ENCODE measurements at regions not wholly inside any gene's neighbourhood (a gene's known extent, or its start where the extent isn't known, plus 50 kb on each side); places are given as distances from the start of the nearest gene placed in this dataset.
"Not testable (repeated sequence)": the region's sequence is repeated elsewhere in the genome, so short reads cannot be mapped to it uniquely, and the experiment has no call there.

DNA sequence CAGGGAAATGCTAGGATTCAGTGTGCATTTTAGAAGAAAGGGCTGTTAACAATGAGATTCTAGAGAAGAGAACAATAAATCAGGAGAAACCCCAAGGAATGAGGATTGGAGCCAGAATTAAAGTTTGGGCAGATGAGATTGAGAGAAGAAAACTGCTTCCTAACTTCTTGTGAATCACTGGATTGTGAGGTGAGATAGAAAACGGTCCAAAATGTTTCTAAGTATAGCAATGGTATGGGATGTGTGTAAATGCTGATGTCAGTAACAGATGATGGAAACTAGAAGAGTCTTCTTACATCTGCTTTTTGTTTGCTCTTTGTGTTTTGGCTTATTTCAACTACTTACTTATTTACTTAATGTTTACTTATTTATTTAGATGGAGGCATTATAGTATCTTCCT is 123.0 kb downstream of the KCNJ2 start:
- TF ChIP-seq STAT1 (IDR thresholded peaks at IDR 0.05; ENCODE audit: unreplicated experiment) (no peak), POLR2AphosphoS5 (IDR thresholded peaks at IDR 0.05; ENCODE audit: low read depth) (no peak), ZNF331 (CRISPR knock-in tag; IDR thresholded peaks at IDR 0.05; ENCODE audit: low read depth) (no peak), JUNB (IDR thresholded peaks at IDR 0.05; ENCODE audit: unreplicated experiment) (no peak), EZH2 (IDR thresholded peaks at IDR 0.05; ENCODE audit: low read depth, unreplicated experiment) (no peak), EZH2phosphoT487 (IDR thresholded peaks at IDR 0.05; ENCODE audit: unreplicated experiment) (no peak)
- TF ChIP-seq, protein P1, sequence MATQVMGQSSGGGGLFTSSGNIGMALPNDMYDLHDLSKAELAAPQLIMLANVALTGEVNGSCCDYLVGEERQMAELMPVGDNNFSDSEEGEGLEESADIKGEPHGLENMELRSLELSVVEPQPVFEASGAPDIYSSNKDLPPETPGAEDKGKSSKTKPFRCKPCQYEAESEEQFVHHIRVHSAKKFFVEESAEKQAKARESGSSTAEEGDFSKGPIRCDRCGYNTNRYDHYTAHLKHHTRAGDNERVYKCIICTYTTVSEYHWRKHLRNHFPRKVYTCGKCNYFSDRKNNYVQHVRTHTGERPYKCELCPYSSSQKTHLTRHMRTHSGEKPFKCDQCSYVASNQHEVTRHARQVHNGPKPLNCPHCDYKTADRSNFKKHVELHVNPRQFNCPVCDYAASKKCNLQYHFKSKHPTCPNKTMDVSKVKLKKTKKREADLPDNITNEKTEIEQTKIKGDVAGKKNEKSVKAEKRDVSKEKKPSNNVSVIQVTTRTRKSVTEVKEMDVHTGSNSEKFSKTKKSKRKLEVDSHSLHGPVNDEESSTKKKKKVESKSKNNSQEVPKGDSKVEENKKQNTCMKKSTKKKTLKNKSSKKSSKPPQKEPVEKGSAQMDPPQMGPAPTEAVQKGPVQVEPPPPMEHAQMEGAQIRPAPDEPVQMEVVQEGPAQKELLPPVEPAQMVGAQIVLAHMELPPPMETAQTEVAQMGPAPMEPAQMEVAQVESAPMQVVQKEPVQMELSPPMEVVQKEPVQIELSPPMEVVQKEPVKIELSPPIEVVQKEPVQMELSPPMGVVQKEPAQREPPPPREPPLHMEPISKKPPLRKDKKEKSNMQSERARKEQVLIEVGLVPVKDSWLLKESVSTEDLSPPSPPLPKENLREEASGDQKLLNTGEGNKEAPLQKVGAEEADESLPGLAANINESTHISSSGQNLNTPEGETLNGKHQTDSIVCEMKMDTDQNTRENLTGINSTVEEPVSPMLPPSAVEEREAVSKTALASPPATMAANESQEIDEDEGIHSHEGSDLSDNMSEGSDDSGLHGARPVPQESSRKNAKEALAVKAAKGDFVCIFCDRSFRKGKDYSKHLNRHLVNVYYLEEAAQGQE (IDR thresholded peaks at IDR 0.05; ENCODE audit: unreplicated experiment) = no peak
- TF ChIP-seq, protein P2, sequence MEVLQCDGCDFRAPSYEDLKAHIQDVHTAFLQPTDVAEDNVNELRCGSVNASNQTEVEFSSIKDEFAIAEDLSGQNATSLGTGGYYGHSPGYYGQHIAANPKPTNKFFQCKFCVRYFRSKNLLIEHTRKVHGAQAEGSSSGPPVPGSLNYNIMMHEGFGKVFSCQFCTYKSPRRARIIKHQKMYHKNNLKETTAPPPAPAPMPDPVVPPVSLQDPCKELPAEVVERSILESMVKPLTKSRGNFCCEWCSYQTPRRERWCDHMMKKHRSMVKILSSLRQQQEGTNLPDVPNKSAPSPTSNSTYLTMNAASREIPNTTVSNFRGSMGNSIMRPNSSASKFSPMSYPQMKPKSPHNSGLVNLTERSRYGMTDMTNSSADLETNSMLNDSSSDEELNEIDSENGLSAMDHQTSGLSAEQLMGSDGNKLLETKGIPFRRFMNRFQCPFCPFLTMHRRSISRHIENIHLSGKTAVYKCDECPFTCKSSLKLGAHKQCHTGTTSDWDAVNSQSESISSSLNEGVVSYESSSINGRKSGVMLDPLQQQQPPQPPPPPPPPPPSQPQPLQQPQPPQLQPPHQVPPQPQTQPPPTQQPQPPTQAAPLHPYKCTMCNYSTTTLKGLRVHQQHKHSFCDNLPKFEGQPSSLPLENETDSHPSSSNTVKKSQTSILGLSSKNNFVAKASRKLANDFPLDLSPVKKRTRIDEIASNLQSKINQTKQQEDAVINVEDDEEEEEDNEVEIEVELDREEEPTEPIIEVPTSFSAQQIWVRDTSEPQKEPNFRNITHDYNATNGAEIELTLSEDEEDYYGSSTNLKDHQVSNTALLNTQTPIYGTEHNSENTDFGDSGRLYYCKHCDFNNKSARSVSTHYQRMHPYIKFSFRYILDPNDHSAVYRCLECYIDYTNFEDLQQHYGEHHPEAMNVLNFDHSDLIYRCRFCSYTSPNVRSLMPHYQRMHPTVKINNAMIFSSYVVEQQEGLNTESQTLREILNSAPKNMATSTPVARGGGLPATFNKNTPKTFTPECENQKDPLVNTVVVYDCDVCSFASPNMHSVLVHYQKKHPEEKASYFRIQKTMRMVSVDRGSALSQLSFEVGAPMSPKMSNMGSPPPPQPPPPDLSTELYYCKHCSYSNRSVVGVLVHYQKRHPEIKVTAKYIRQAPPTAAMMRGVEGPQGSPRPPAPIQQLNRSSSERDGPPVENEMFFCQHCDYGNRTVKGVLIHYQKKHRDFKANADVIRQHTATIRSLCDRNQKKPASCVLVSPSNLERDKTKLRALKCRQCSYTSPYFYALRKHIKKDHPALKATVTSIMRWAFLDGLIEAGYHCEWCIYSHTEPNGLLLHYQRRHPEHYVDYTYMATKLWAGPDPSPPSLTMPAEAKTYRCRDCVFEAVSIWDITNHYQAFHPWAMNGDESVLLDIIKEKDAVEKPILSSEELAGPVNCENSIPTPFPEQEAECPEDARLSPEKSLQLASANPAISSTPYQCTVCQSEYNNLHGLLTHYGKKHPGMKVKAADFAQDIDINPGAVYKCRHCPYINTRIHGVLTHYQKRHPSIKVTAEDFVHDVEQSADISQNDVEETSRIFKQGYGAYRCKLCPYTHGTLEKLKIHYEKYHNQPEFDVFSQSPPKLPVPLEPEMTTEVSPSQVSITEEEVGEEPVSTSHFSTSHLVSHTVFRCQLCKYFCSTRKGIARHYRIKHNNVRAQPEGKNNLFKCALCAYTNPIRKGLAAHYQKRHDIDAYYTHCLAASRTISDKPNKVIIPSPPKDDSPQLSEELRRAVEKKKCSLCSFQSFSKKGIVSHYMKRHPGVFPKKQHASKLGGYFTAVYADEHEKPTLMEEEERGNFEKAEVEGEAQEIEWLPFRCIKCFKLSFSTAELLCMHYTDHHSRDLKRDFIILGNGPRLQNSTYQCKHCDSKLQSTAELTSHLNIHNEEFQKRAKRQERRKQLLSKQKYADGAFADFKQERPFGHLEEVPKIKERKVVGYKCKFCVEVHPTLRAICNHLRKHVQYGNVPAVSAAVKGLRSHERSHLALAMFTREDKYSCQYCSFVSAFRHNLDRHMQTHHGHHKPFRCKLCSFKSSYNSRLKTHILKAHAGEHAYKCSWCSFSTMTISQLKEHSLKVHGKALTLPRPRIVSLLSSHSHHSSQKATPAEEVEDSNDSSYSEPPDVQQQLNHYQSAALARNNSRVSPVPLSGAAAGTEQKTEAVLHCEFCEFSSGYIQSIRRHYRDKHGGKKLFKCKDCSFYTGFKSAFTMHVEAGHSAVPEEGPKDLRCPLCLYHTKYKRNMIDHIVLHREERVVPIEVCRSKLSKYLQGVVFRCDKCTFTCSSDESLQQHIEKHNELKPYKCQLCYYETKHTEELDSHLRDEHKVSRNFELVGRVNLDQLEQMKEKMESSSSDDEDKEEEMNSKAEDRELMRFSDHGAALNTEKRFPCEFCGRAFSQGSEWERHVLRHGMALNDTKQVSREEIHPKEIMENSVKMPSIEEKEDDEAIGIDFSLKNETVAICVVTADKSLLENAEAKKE (CRISPR knock-in tag; IDR thresholded peaks at IDR 0.05) = no peak
- Histone ChIP-seq H4K20me1 (replicated peaks; ENCODE audit: insufficient read depth) (no peaks in the 10 kb centered on the region), H3K4me3 (no peak overlapping the region), H3K9me2 (ENCODE audit: insufficient read depth) (0 out of 2 replicates have a peak, but pooled peaks cover 6% of the 10 kb centered on the region), H3F3A (replicated peaks; ENCODE audit: low read depth) (no peaks in the 10 kb centered on the region), H2AFZ (no peak overlapping the region), H3K27ac (ENCODE audit: low read depth) (no peak overlapping the region), H3K4me1 (ENCODE audit: insufficient read depth) (peaks cover 7% of the 10 kb centered on the region), H3K79me2 (replicated peaks; ENCODE audit: insufficient read depth) (no peaks in the 10 kb centered on the region), H3K27me3 (ENCODE audit: insufficient read depth) (no peaks in the 10 kb centered on the region), H3K4me2 (no peak overlapping the region), H3K36me3 (ENCODE audit: insufficient read depth) (no peaks in the 10 kb centered on the region)
- DNase-seq (ENCODE audit: low spot score) (no peak), ATAC-seq (no peak)
- H3K9me3 Mint-ChIP-seq = peaks cover 7% of the 10 kb centered on the region; the same call in 2 of the 3 replicates
- H3K4me3 Mint-ChIP-seq = no peak overlapping the region
- H3K27ac Mint-ChIP-seq = no peak overlapping the region
- peaks cover 5% of the 10 kb centered on the region; the same call in 2 of the 3 replicates for H3K36me3 Mint-ChIP-seq (ENCODE audit: low read depth)
- H3K27me3 Mint-ChIP-seq (ENCODE audit: insufficient read depth, low read depth, poor library complexity) = no peaks in the 10 kb centered on the region
- H3K4me1 Mint-ChIP-seq = peaks cover 14% of the 10 kb centered on the region

DNA sequence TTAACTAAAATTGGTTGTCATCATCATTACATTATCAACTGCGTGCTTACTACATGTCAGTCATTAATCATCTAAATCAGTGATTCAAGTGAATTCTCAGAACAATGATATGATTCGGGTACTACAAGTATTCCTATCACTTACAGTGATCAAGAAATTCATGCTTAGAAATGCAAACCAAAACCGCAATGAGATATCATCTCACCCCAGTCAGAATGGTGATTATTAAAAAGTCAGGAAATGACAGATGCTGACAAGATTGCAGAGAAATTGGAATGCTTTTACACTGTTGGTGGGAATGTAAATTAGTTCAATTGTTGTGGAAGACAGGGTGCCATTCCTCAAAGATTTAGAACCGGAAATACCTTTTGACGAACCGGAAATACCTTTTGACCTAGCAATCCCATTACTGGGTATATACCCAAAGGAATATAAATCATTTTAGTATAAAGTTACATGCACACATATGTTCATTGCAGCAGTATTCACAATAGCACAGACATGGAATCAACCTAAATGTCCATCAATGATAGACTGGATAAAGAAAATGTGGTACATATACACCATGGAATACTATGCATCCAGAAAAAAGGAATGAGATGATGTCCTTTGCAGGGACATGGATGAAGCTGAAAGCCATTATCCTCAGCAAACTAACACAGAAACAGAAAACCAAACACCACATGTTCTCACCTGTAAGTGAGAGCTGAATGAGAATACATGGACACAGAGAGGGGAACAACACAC is 124.4 kb downstream of the KCNJ2 start:
- H3K36me3 ChIP-seq (ENCODE audit: insufficient read depth); H4K20me1 ChIP-seq (replicated peaks; ENCODE audit: insufficient read depth); H2AFZ ChIP-seq; H3K4me3 ChIP-seq; H3K36me3 Mint-ChIP-seq (ENCODE audit: low read depth); H3K27me3 Mint-ChIP-seq (ENCODE audit: insufficient read depth, low read depth, poor library complexity); H3K27ac Mint-ChIP-seq; DNase-seq (ENCODE audit: low spot score); H3K79me2 ChIP-seq (replicated peaks; ENCODE audit: insufficient read depth); H3K27me3 ChIP-seq (ENCODE audit: insufficient read depth); H3K4me1 ChIP-seq (ENCODE audit: insufficient read depth); H3K27ac ChIP-seq (ENCODE audit: low read depth); H3F3A ChIP-seq (replicated peaks; ENCODE audit: low read depth); H3K4me2 ChIP-seq; H3K9me3 Mint-ChIP-seq; H3K4me3 Mint-ChIP-seq; H3K9me2 ChIP-seq (ENCODE audit: insufficient read depth); ATAC-seq: not testable (repeated sequence)
- peaks cover 14% of the 10 kb centered on the region for H3K4me1 Mint-ChIP-seq

Measured in GM23338 (cell line).